ENCODE measurements at regions not wholly inside any gene's neighbourhood (a gene's known extent, or its start where the extent isn't known, plus 50 kb on each side); places are given as distances from the start of the nearest gene placed in this dataset.

- DNase-seq = peak; percentile 9
- H3K36me3 ChIP-seq (replicated peaks in 1 of 2; ENCODE audit: control insufficient read depth in 1 of 2, insufficient read depth in 2 of 2, low read length in 1 of 2) = no peaks in the 10 kb centered on the region
- no peaks in the 10 kb centered on the region for H3K79me2 ChIP-seq (ENCODE audit: insufficient read depth)
- H4K20me1 ChIP-seq (ENCODE audit: insufficient read depth) = no peaks in the 10 kb centered on the region
- H2AFZ ChIP-seq (ENCODE audit: low read depth) = no peak overlapping the region
- H3K27ac ChIP-seq (ENCODE audit: low read depth in 2 of 2, low read length in 1 of 2) = no peak overlapping the region
- ChIA-PET POLR2A (no interaction called here), CTCF (interaction anchor here (1.2 kb wide), 1 partner anchor 25 kb away, joined by 3 read pairs; no protein-coding TSS in a partner anchor)
- TF ChIP-seq, protein P1, sequence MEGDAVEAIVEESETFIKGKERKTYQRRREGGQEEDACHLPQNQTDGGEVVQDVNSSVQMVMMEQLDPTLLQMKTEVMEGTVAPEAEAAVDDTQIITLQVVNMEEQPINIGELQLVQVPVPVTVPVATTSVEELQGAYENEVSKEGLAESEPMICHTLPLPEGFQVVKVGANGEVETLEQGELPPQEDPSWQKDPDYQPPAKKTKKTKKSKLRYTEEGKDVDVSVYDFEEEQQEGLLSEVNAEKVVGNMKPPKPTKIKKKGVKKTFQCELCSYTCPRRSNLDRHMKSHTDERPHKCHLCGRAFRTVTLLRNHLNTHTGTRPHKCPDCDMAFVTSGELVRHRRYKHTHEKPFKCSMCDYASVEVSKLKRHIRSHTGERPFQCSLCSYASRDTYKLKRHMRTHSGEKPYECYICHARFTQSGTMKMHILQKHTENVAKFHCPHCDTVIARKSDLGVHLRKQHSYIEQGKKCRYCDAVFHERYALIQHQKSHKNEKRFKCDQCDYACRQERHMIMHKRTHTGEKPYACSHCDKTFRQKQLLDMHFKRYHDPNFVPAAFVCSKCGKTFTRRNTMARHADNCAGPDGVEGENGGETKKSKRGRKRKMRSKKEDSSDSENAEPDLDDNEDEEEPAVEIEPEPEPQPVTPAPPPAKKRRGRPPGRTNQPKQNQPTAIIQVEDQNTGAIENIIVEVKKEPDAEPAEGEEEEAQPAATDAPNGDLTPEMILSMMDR (IDR thresholded peaks at IDR 0.05) = peak; percentile 26
- TF ChIP-seq PBX3 (IDR thresholded peaks at IDR 0.05) (no peak), SMC3 (IDR thresholded peaks at IDR 0.05; ENCODE audit: low read depth, low read length) (peak; percentile 8; the same call in 1 of the 2 replicates)
- no peak overlapping the region for H3K9ac ChIP-seq
- H3K27me3 ChIP-seq (ENCODE audit: insufficient read depth) = no peaks in the 10 kb centered on the region
- peaks cover 5% of the 10 kb centered on the region for H3K9me3 ChIP-seq
- H3K4me2 ChIP-seq = no peak overlapping the region
- no peaks in the 10 kb centered on the region for H3K4me1 ChIP-seq (ENCODE audit: control insufficient read depth in 1 of 2, insufficient read depth in 2 of 2, low read depth in 1 of 2, low read length in 1 of 2)
- no peak overlapping the region for H3K4me3 ChIP-seq (ENCODE audit: low read depth in 2 of 2, low read length in 1 of 2)
- no peaks in the 10 kb centered on the region for H3K9me2 ChIP-seq
- H3F3A ChIP-seq (replicated peaks; ENCODE audit: insufficient read depth) = no peaks in the 10 kb centered on the region
These were observed 567.2 kb downstream of the SLCO4C1 start for GRCh38 chr5:101728933-101729332.

DNA sequence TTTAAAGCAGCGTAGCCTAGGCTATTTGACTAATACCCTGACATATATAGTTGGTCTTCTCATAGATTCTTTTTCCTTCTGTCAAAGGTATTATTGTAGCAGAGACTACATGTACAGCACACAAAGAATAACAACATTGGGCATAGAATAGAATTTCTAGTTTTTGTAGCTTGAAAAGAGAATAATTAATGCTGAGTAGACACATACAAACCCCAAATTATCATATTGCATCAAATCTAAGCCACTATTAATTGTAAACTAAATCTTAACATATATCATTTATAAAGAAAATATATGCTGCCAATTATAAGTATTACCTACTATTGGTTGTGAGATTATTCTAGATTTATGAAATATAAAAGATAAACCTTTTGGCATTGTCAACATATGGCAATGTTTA lies 574.5 kb downstream of the SLCO4C1 start:
- TF ChIP-seq SIN3A (IDR thresholded peaks at IDR 0.05; ENCODE audit: borderline replicate concordance, low read depth, low read length) = no peak
- no peak for TF ChIP-seq ZBTB33 (IDR thresholded peaks at IDR 0.05; ENCODE audit: borderline replicate concordance, low read depth)
- TF ChIP-seq JUND (IDR thresholded peaks at IDR 0.05) = no peak
- no peak for TF ChIP-seq NRF1 (IDR thresholded peaks at IDR 0.05; ENCODE audit: low read depth, low read length)
- no peak for TF ChIP-seq RFX5 (IDR thresholded peaks at IDR 0.05; ENCODE audit: low read length)
- no peak for TF ChIP-seq TAF1 (IDR thresholded peaks at IDR 0.05; ENCODE audit: borderline replicate concordance, low read depth, low read length)
- TF ChIP-seq MEF2A (IDR thresholded peaks at IDR 0.05; ENCODE audit: borderline replicate concordance, low read depth) = no peak
- no peak for TF ChIP-seq USF2 (IDR thresholded peaks at IDR 0.05; ENCODE audit: borderline replicate concordance, low read depth, low read length)
- TF ChIP-seq RAD21 (IDR thresholded peaks at IDR 0.05; ENCODE audit: low read length) = no peak
- TF ChIP-seq TEAD4 (IDR thresholded peaks at IDR 0.05; ENCODE audit: borderline replicate concordance, insufficient read depth) = no peak
- TF ChIP-seq FOXJ3 (CRISPR knock-in tag; IDR thresholded peaks at IDR 0.05) = no peak
- no peak for TF ChIP-seq SMC3 (IDR thresholded peaks at IDR 0.05; ENCODE audit: low read depth, low read length)
- no peak for TF ChIP-seq EP300 (IDR thresholded peaks at IDR 0.05; ENCODE audit: borderline replicate concordance in 1 of 2, low read depth in 1 of 2, low read length in 1 of 2)
- no peak for TF ChIP-seq EZH2phosphoT487 (IDR thresholded peaks at IDR 0.05; ENCODE audit: borderline replicate concordance, low read depth)
- Histone ChIP-seq H4K20me1 (ENCODE audit: insufficient read depth) (no peaks in the 10 kb centered on the region), H3K27me3 (ENCODE audit: insufficient read depth) (no peaks in the 10 kb centered on the region), H3K4me3 (ENCODE audit: low read depth in 2 of 2, low read length in 1 of 2) (no peak overlapping the region), H3K27ac (ENCODE audit: low read depth in 2 of 2, low read length in 1 of 2) (no peak overlapping the region), H2AFZ (ENCODE audit: low read depth) (no peak overlapping the region), H3K9ac (no peak overlapping the region), H3K36me3 (replicated peaks in 1 of 2; ENCODE audit: control insufficient read depth in 1 of 2, insufficient read depth in 2 of 2, low read length in 1 of 2) (no peaks in the 10 kb centered on the region), H3K9me2 (no peaks in the 10 kb centered on the region), H3F3A (replicated peaks; ENCODE audit: insufficient read depth) (no peaks in the 10 kb centered on the region), H3K9me3 (peaks cover 5% of the 10 kb centered on the region), H3K4me1 (ENCODE audit: control insufficient read depth in 1 of 2, insufficient read depth in 2 of 2, low read depth in 1 of 2, low read length in 1 of 2) (peaks cover 0 to 2% of the 10 kb centered on the region in 2 experiments; a peak in 1 of 4 replicates), H3K4me2 (no peak overlapping the region), H3K79me2 (ENCODE audit: insufficient read depth) (no peaks in the 10 kb centered on the region)
- CTCF ChIA-PET = interaction anchor here (0.5 kb wide), 1 partner anchor 14 kb away, joined by 4 read pairs; no protein-coding TSS in a partner anchor
- POLR2A ChIA-PET = no interaction called here
- DNase-seq = no peak
- 21% methylated on average over 1 of the region's 1 CpG for WGBS (ENCODE audit: low lambda C conversion rate)

Data from SK-N-SH (cell line).